Adrenal gland (tissue), 9 donors: ENCODE measurements at regions not wholly inside any gene's neighbourhood (a gene's known extent, or its start where the extent isn't known, plus 50 kb on each side); places are given as distances from the start of the nearest gene placed in this dataset.

Source experiments
- DNase-seq, 7 donors: peaks; one replicate each; pipeline ENCODE4 v3.0.0-alpha.2; 2019 to 2020
- H3K27ac ChIP-seq, 5 donors: fragments of 200-600 bp; sonication (generic) in 4 of 5; 1 replicate in 3 of 5; 2 replicates in 2 of 5; pipeline versions ENCODE4 v1.5.1 to v1.8.0; 2016 to 2020; ENCODE audit warnings: mild to moderate bottlenecking in 1 of 5
- H3K27me3 ChIP-seq: fragments of 200-600 bp; 2 replicates; pipeline ENCODE4 v1.8.0; 2021
- H3K36me3 ChIP-seq, 2 donors: fragments of 200-600 bp; replicated peaks in 1 of 2; 1 replicate in 1 of 2; 2 replicates in 1 of 2; pipeline versions ENCODE4 v1.5.1 to v1.8.0; 2018 to 2022
- H3K4me1 ChIP-seq, 2 donors: fragments of 200-600 bp; replicated peaks in 1 of 2; 1 replicate in 1 of 2; 2 replicates in 1 of 2; pipeline versions ENCODE4 v1.5.1 to v1.8.0; 2018 to 2021
- H3K4me3 ChIP-seq, 4 donors: fragments of 200-600 bp; sonication (generic) in 3 of 4; one replicate each; pipeline ENCODE4 v1.5.1; 2016 to 2018
- H3K9me3 ChIP-seq, 3 donors: fragments of 200-600 bp; sonication (generic) in 1 of 3; replicated peaks in 1 of 3; 1 replicate in 2 of 3; 2 replicates in 1 of 3; pipeline versions ENCODE4 v1.5.1 to v1.8.0; 2016 to 2021
- CTCF ChIP-seq, 6 experiments: fragments of 450-650 bp in 4 of 6; fragments of 200-600 bp in 2 of 6; sonication (generic) in 1 of 6; IDR thresholded peaks; 1 replicate in 5 of 6; 2 replicates in 1 of 6; pipeline versions ENCODE4 v1.5.1 to v1.8.0; 2016 to 2021; ENCODE audit warnings: antibody characterized with exemption in 6 of 6, mild to moderate bottlenecking in 2 of 6, moderate library complexity in 1 of 6
- POLR2A ChIP-seq, 2 donors: fragments of 450-650 bp; IDR thresholded peaks; one replicate each; pipeline ENCODE4 v1.6.1; 2017; ENCODE audit warnings: antibody characterized with exemption in 2 of 2, mild to moderate bottlenecking in 2 of 2, moderate library complexity in 1 of 2
- WGBS, 4 donors: extraction: QIAGEN DNeasy Blood & Tissue Kit in 2 of 4; methylation state at CpG; one replicate each; pipeline versions ENCODE4 v1.1.5 to v1.1.7; 2013 to 2017; 5-methylcytosine and 5-hydroxymethylcytosine counted together
- intact Hi-C, 2 donors: fragments of 100-400 bp; cut with DNase I; formaldehyde crosslinking; loops; one replicate each; pipeline versions ENCODE4 v1.14.1 to v1.15.0; 2022 to 2023
- donor health status: healthy with polysubstance abuse.
- donor health status: Bipolar disorder and iron deficiency.
- donor health status: DM: yes; HTN: yes; CAD: no.
- donor health status: DM: no; HTN: no; CAD: no.
- donor health status: DM: no; HTN: no; CAD: no.

- intact Hi-C loops: no loop called here
- Histone ChIP-seq H3K27ac (no peak overlapping the region), H3K27me3 (no peaks in the 10 kb centered on the region), H3K4me1 (no peaks in the 10 kb centered on the region), H3K36me3 (no peaks in the 10 kb centered on the region), H3K9me3 (no peaks in the 10 kb centered on the region), H3K4me3 (no peak overlapping the region)
- WGBS, 4 donors: 93 to 95% (median 94%) methylated on average over 6 of the region's 6 CpGs
- no peak for DNase-seq
- TF ChIP-seq CTCF (IDR thresholded peaks at IDR 0.05) (no peak), POLR2A (IDR thresholded peaks at IDR 0.05) (no peak)
Measured at GRCh38 chr14:71695611-71696350, 236.4 kb upstream of the RGS6 start.

- no peak for DNase-seq
- TF ChIP-seq POLR2A (IDR thresholded peaks at IDR 0.05): no peak
- no peak for TF ChIP-seq CTCF (IDR thresholded peaks at IDR 0.05)
- Histone ChIP-seq H3K4me1 (no peaks in the 10 kb centered on the region), H3K27ac (no peak overlapping the region), H3K36me3 (no peaks in the 10 kb centered on the region), H3K4me3 (no peak overlapping the region), H3K27me3 (no peaks in the 10 kb centered on the region), H3K9me3 (no peaks in the 10 kb centered on the region)
- WGBS, 4 donors: 89 to 93% (median 91%) methylated on average over 4 of the region's 4 CpGs
- intact Hi-C loops: no loop called here
Measured at GRCh38 chr14:71698027-71698426, 234.2 kb upstream of the RGS6 start.

GRCh38 chr14:71698673-71699072, 233.6 kb upstream of the RGS6 start:
- Histone ChIP-seq H3K4me3 (no peak overlapping the region), H3K27me3 (no peaks in the 10 kb centered on the region), H3K27ac (no peak overlapping the region), H3K9me3 (no peaks in the 10 kb centered on the region), H3K36me3 (no peaks in the 10 kb centered on the region), H3K4me1 (no peaks in the 10 kb centered on the region)
- DNase-seq: no peak
- intact Hi-C loops: no loop called here
- WGBS, 4 donors: 84 to 96% (median 88%) methylated on average over 4 of the region's 4 CpGs
- TF ChIP-seq POLR2A (IDR thresholded peaks at IDR 0.05) (no peak), CTCF (IDR thresholded peaks at IDR 0.05) (no peak)

- Histone ChIP-seq H3K36me3 (peaks cover 0 to 3% of the 10 kb centered on the region in 2 donors), H3K27me3 (no peaks in the 10 kb centered on the region), H3K27ac (no peak overlapping the region), H3K4me1 (no peaks in the 10 kb centered on the region), H3K4me3 (no peak overlapping the region), H3K9me3 (no peaks in the 10 kb centered on the region)
- intact Hi-C loops: no loop called here
- DNase-seq: no peak
- WGBS, 4 donors: 97 to 100% (median 98%) methylated on average over 5 of the region's 5 CpGs
- no peak for TF ChIP-seq POLR2A (IDR thresholded peaks at IDR 0.05)
- TF ChIP-seq CTCF (IDR thresholded peaks at IDR 0.05): no peak
Measured at GRCh38 chr14:71701990-71702389, 230.2 kb upstream of the RGS6 start.
